Superior temporal gyrus (tissue), 1 donor: ENCODE measurements at regions not wholly inside any gene's neighbourhood (a gene's known extent, or its start where the extent isn't known, plus 50 kb on each side); places are given as distances from the start of the nearest gene placed in this dataset.

Source experiments
- DNase-seq: peaks from one replicate; pipeline ENCODE4 v3.0.0-alpha.2; 2016; ENCODE audit errors: extremely low spot score

GRCh38 chr1:94325377-94326302 lies 88.3 kb upstream of the ARHGAP29 start:
- DNase-seq, result no peak

DNA sequence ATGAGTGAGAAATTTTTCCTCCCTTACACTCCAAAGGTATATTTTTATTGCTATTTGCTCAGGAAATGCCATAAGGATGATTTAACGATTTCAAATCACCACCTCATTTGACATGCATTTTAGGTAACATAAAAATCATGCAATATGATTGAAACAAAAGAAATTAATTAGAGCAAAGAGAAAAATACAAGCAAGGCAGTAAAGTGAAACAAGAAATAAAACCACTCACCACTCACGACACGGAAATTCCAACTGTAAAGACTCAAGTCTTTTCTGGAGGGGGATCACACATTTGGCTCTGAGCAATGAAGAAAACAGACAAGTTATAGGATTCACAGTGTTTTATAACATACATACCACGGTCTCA lies 86.8 kb upstream of the ARHGAP29 start:
- DNase-seq, result no peak

GRCh38 chr1:94323311-94324177 lies 86.2 kb upstream of the ARHGAP29 start:
- DNase-seq, result no peak

DNA sequence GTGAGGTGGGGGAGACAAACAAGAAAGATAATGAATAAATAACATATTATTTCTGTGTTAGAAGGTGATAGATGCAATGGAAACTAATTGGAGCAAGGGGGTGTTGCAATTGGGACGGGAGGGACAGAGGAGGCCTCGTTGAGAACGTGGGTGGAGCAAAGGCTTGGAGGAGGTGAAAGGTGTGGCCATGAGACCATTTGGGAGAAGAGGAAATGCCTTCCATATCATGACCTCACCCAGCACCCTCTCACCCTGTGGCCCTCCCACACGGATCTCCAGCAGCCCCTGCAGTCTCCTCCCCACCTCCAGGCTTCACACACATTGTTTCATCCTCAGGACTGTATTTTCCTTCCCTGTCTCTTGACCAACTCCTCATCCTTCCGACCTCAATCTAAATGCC lies 85.3 kb upstream of the ARHGAP29 start:
- DNase-seq, result no peak

GRCh38 chr1:94321662-94322061 lies 84.3 kb upstream of the ARHGAP29 start:
- no peak for DNase-seq

DNA sequence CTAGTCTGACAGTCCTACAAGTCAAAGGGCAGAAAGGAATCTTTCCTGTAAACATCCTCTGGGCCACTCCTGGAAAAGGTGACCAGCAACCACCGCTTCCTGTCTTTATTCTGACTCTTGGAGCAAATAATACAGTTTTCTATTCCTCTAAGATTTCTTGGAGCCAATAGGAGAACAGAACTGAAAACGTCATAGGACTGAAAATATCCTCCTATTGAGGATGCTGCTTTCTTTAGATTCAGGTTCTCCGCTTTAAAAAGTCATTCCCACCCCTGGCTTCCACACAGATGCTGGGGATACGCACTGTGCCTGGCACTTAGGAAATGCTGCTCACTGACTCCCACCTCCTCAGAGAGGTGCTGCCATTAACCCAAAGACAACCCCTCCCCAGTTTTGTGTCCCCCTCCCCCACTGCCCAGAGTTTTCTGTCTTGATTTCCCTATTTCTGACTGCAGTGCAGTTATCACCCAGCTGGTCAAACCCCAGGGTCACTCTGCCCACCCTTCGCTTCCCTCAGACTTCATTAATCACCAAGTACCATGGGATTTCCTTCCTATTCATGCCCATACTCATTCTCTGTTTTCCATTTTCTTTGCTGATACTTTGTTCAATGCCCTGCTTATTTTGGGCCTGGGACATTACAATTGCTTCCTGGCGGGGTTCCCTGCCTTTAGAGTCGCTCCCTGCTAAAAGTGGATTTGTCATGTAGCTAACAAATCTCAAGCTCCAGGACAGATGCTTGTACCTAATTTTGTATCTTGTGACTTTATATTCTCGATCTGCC lies 82.1 kb upstream of the ARHGAP29 start:
- DNase-seq, result no peak

- DNase-seq, result no peak
Measured at GRCh38 chr1:94318505-94319030, 81.2 kb upstream of the ARHGAP29 start.

- DNase-seq, result no peak
Measured at GRCh38 chr1:94317790-94318188, 80.4 kb upstream of the ARHGAP29 start.

DNA sequence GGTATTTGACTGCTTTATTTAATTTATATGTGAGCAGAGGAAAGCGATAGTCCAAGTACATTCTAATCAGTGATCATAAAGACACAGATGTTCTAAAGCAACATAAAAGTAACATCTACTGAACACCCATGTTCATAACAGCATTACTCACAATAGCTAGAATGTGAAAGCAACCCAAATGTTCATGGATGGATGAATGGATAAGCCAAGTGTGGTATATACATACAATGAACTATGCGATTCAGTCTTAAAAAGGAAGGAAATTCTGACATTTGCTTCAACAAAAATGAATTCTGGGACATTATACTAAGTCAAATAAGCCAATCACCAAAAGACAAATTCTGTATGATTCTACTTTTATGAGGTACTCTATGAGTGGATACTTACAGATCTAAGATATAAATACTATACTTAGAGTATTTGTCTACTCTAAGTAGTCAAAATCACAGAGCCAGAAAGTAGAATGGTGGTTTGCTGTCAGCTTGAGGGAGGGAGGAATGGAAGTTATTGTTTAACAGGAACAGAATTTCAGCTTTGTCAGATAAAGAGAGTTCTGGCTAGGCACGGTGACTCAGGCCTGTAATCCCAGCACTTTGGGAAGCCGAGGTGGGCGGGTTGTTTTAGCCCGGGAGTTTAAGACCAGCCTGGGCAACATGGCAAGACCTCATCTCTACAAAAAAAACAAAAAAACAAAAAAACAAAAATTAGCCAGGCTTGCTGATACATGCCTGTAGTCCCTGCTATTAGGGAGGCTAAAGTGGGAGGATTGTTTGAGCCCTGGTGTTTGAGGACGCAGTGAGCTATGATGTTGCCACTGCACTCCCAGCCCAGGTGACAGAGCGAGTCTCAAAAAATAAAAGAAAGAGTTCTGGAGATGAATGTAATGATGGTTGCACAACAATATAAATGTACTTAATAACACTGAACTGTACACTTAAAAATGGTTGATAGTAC lies 79.7 kb upstream of the ARHGAP29 start:
- DNase-seq, result no peak

- no peak for DNase-seq
Measured at GRCh38 chr1:94316183-94316582, 78.8 kb upstream of the ARHGAP29 start.

GRCh38 chr1:94315552-94316116 lies 78.2 kb upstream of the ARHGAP29 start:
- no peak for DNase-seq

DNA sequence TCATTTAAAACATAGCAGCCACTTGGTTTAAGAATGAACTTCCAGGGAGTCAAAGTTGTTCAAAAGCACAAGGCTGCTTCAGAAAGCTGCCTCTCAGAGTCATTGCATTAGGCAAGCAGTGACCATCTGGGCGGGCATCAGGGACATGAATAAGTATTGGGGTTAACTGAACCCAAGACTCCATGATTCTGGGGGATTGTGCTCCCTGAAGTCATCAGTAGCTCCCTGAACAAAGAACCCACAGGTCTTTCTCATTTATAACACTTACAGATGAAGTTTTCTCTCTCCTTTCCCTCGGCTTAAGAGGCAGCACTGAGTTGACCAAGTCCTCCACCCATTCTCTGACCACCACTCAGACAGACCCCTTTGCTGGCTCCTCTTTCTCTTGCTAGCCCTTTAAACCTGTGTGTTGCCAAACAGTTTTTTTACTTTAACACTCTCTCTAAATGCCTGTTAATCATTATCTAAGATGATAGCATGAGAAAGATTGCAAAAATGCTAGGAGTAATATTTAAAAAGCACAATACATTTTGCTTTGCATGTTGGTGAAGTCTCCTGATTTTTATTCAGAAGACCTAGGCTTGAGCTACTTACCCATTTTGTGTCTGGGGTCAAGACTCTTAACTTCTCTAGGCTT lies 77.0 kb upstream of the ARHGAP29 start:
- no peak for DNase-seq

- DNase-seq, result no peak
Measured at GRCh38 chr1:94310570-94311270, 73.3 kb upstream of the ARHGAP29 start.

DNA sequence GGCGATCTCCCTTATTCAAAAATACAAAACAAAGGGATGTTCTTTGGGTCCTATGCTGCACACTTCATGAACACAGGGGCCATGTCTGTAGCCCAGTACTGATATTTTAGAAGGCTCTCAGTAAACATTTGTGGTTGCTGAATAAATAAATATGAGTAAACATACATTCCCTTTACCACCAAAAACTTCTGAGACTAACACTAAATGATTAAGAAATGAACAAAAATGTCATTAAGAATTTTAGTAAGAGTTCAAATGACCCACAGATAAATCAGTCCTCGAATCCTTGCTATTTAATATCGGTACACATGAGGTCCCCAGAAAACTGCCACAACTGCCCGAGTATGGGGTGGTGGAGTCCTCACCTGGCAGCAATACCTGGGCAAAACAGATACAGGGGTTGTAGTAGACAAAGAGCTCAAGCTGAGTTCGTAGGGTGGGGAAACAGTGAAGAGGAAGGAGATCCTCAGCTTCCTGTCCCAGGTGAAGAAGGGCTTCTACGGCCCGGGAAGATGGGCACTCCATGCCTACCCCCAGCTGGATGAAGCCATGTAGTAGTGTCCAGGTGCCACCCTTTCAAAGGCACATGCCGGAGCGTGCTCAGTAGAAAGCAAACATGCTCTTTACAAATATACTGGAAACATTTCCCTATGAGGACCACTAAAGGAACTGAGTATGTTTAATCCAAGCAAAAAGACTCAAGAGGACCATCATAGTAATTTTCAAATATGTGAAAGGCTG lies 72.6 kb upstream of the ARHGAP29 start:
- no peak for DNase-seq

- DNase-seq, result no peak
Measured at GRCh38 chr1:94309216-94309615, 71.8 kb upstream of the ARHGAP29 start.

GRCh38 chr1:94306521-94306920 lies 69.1 kb upstream of the ARHGAP29 start:
- no peak for DNase-seq

DNA sequence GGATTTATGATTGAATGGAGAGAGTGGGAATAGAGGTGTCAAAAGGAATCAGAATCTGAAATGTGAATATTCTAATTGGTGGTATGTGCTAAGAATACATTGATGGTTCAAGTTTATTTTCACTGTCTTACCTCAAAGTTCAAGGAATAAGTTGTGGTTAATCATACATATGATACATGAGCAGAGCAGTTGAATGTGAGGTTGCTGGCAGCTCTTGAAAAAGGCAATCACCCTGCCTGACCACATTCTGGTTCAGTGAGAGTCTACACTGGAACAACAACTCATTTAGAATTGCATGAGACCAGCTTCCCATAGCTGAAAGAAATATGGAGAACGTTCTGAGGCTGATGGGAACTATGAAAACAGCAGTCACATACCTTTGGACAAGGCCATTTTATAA lies 68.3 kb upstream of the ARHGAP29 start:
- DNase-seq, result no peak

GRCh38 chr1:94304553-94304952 lies 67.2 kb upstream of the ARHGAP29 start:
- DNase-seq, result no peak
